WTC11 (cell line): ENCODE measurements at regions not wholly inside any gene's neighbourhood (a gene's known extent, or its start where the extent isn't known, plus 50 kb on each side); places are given as distances from the start of the nearest gene placed in this dataset.

Experiments used
- ATAC-seq: fragments of 200-7000 bp; cut with Tn5 transposase; 2 replicates; pipeline ENCODE4 v1.10.0; 2021; ENCODE audit warnings: mild to moderate bottlenecking, moderate library complexity
- CTCF ChIA-PET: fragments of 300-600 bp; sonication (Branson Sonifier 250); formaldehyde crosslinking; loops from one replicate; lab custom pipeline; 2021; ENCODE audit warnings: antibody characterized with exemption; lab: Charles Lee
- POLR2A ChIA-PET: fragments of 350-600 bp; sonication (Branson Sonifier 250); formaldehyde crosslinking; loops from one replicate; lab custom pipeline; 2021; ENCODE audit warnings: antibody characterized with exemption; lab: Charles Lee
- DNase-seq: peaks from one replicate; pipeline ENCODE4 v3.0.0; 2021; ENCODE audit warnings: low spot score
- H3K27ac Mint-ChIP-seq: 2 replicates; pipeline ENCODE4 v1.8.0; 2021; ENCODE audit warnings: mixed read lengths
- H3K27me3 Mint-ChIP-seq: 2 replicates; pipeline ENCODE4 v1.8.0; 2021; ENCODE audit warnings: low read depth, mild to moderate bottlenecking, moderate library complexity, mixed read lengths
- H3K36me3 Mint-ChIP-seq: 2 replicates; pipeline ENCODE4 v1.8.0; 2021; ENCODE audit warnings: mixed read lengths
- H3K4me1 Mint-ChIP-seq: 2 replicates; pipeline ENCODE4 v1.8.0; 2022; ENCODE audit warnings: mixed read lengths
- H3K4me3 Mint-ChIP-seq: 2 replicates; pipeline ENCODE4 v1.8.0; 2021; ENCODE audit warnings: mild to moderate bottlenecking, moderate library complexity, mixed read lengths
- H3K9me3 Mint-ChIP-seq: 2 replicates; pipeline ENCODE4 v1.8.0; 2021; ENCODE audit warnings: mixed read lengths
- AFF4 ChIP-seq: sonication (generic); formaldehyde crosslinking; IDR thresholded peaks from 2 replicates; pipeline ENCODE4 v1.8.1; 2023; ENCODE audit warnings: mild to moderate bottlenecking, missing genetic modification reagents, borderline replicate concordance
- ATF6 ChIP-seq: sonication (generic); formaldehyde crosslinking; IDR thresholded peaks from 2 replicates; pipeline ENCODE4 v1.8.1; 2023; ENCODE audit warnings: mild to moderate bottlenecking, missing genetic modification reagents
- CREB1 ChIP-seq: sonication (generic); formaldehyde crosslinking; IDR thresholded peaks from 2 replicates; pipeline ENCODE4 v1.8.0; 2023; ENCODE audit warnings: mild to moderate bottlenecking, missing genetic modification reagents
- FOXK1 ChIP-seq: sonication (generic); formaldehyde crosslinking; IDR thresholded peaks from 2 replicates; pipeline ENCODE4 v1.8.0; 2022; ENCODE audit warnings: mild to moderate bottlenecking, moderate library complexity, missing genetic modification reagents
- FOXP4 ChIP-seq: sonication (generic); formaldehyde crosslinking; IDR thresholded peaks from 2 replicates; pipeline ENCODE4 v1.8.0; 2022; ENCODE audit warnings: mild to moderate bottlenecking, missing genetic modification reagents
- JUN ChIP-seq: sonication (generic); formaldehyde crosslinking; IDR thresholded peaks from 2 replicates; pipeline ENCODE4 v1.8.0; 2023; ENCODE audit warnings: mild to moderate bottlenecking, missing genetic modification reagents
- NFATC4 ChIP-seq: fragments of 250-450 bp; sonication (Bioruptor Pico); IDR thresholded peaks from 2 replicates; pipeline ENCODE4 v1.9.0; 2021; ENCODE audit warnings: mild to moderate bottlenecking
- NR2C2 ChIP-seq: sonication (generic); formaldehyde crosslinking; IDR thresholded peaks from 2 replicates; pipeline ENCODE4 v1.8.0; 2022; ENCODE audit warnings: mild to moderate bottlenecking, missing genetic modification reagents
- NR3C1 ChIP-seq: sonication (generic); formaldehyde crosslinking; conservative IDR thresholded peaks from 2 replicates; pipeline ENCODE4 v1.8.1; 2023; ENCODE audit warnings: low read depth, mild to moderate bottlenecking, missing genetic modification reagents
- USF1 ChIP-seq: sonication (generic); formaldehyde crosslinking; IDR thresholded peaks from 2 replicates; pipeline ENCODE4 v1.8.0; 2022; ENCODE audit warnings: mild to moderate bottlenecking, missing genetic modification reagents
- ZNF281 ChIP-seq: sonication (generic); formaldehyde crosslinking; IDR thresholded peaks from 2 replicates; pipeline ENCODE4 v1.8.0; 2023; ENCODE audit warnings: mild to moderate bottlenecking, missing genetic modification reagents
- ZNF416 ChIP-seq: fragments of 250-450 bp; sonication (Bioruptor Pico); IDR thresholded peaks from 2 replicates; pipeline ENCODE4 v1.9.0; 2021; ENCODE audit warnings: mild to moderate bottlenecking, inconsistent platforms
- TF ChIP-seq, protein P1 (sequence below): fragments of 250-450 bp; sonication (Bioruptor Pico); conservative IDR thresholded peaks from 2 replicates; pipeline ENCODE4 v1.9.0; 2021; ENCODE audit warnings: mild to moderate bottlenecking

GRCh38 chr4:152100379-152101201, 339.8 kb upstream of the GATB start:
- H3K27me3 Mint-ChIP-seq = no peaks in the 10 kb centered on the region; the same call in 1 of the 2 replicates
- H3K27ac Mint-ChIP-seq = no peak overlapping the region
- no peaks in the 10 kb centered on the region for H3K36me3 Mint-ChIP-seq
- no peak for ATAC-seq
- ChIA-PET POLR2A (no interaction called here), CTCF (interaction anchor here (0.5 kb wide), 1 partner anchor 29 kb away, joined by 4 read pairs; no protein-coding TSS in a partner anchor)
- no peak overlapping the region for H3K4me3 Mint-ChIP-seq
- peaks cover 17% of the 10 kb centered on the region for H3K4me1 Mint-ChIP-seq
- DNase-seq = no peak
- no peaks in the 10 kb centered on the region for H3K9me3 Mint-ChIP-seq
- TF ChIP-seq, protein P1, sequence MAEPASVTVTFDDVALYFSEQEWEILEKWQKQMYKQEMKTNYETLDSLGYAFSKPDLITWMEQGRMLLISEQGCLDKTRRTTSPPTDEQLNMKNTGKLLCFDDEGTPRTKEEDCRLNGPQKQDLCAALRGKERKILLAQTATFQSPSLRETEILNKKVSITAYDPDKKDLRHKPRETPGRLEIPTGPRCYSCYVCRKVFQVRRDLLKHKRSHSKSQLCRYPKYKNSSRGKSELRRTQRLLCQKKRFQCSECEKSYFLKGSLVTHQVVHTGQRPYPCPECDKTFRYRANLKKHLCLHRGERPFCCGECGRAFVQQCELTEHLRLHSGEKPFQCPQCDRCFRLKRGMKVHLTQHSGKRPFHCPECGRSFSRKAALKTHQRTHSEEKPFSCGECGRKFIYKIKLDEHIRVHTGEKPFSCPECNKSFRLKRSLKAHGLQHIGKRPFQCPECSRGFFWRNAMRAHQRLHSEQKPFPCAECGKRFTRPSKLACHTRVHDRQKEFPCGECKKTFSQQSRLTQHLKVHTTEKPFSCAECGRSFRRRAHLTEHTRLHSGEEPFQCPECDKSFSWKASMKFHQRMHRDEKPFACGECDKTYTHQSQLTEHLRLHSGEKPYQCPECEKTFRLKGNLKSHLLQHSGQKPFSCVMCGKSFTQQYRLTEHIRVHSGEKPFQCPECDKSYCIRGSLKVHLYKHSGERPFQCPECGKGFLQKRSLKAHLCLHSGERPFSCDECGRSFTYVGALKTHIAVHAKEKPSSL (CRISPR knock-in tag) = no peak
- TF ChIP-seq NFATC4 (CRISPR knock-in tag) (no peak), CREB1 (CRISPR knock-in tag) (no peak), ZNF416 (CRISPR knock-in tag) (no peak), NR2C2 (CRISPR knock-in tag) (no peak), FOXK1 (CRISPR knock-in tag) (no peak), ATF6 (CRISPR knock-in tag) (no peak)

DNA sequence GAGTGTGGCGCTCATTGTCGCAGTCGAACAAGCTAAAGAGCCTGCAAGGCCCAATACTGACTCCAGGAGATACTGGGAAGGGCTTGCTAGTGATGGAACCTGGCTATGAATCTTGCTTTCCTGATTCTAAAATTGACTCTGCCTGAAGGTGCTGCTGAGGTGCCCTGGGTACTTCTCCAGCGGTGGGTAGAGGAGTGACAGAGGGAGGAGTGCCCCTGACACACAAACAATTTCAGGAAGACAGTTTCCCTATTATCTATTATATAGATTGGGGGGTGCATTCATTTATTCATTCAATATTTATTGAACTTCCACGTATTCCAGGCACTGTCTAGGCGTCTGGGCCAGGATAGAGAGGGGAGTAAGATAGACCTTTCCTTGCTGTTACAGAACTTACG, 339.2 kb upstream of the GATB start:
- ATAC-seq (no peak), DNase-seq (no peak)
- Mint-ChIP-seq H3K4me1 (peaks cover 17% of the 10 kb centered on the region), H3K27ac (no peak overlapping the region), H3K9me3 (no peaks in the 10 kb centered on the region), H3K4me3 (no peak overlapping the region), H3K27me3 (no peaks in the 10 kb centered on the region; the same call in 1 of the 2 replicates), H3K36me3 (no peaks in the 10 kb centered on the region)
- ChIA-PET CTCF (interaction anchor here (0.5 kb wide), 1 partner anchor 30 kb away, joined by 4 read pairs; no protein-coding TSS in a partner anchor), POLR2A (no interaction called here)
- TF ChIP-seq NFATC4 (CRISPR knock-in tag) = no peak

GRCh38 chr4:152099555-152099954, 338.7 kb upstream of the GATB start:
- DNase-seq (no peak), ATAC-seq (no peak)
- H3K36me3 Mint-ChIP-seq = no peaks in the 10 kb centered on the region
- no peaks in the 10 kb centered on the region for H3K9me3 Mint-ChIP-seq
- H3K4me1 Mint-ChIP-seq = peaks cover 17% of the 10 kb centered on the region
- H3K27ac Mint-ChIP-seq = no peak overlapping the region
- H3K27me3 Mint-ChIP-seq = no peaks in the 10 kb centered on the region; the same call in 1 of the 2 replicates
- ChIA-PET POLR2A (no interaction called here), CTCF (no interaction called here)
- no peak overlapping the region for H3K4me3 Mint-ChIP-seq
- no peak for TF ChIP-seq FOXP4 (CRISPR knock-in tag)
- no peak for TF ChIP-seq NR3C1 (CRISPR knock-in tag)
- TF ChIP-seq, protein P1 (CRISPR knock-in tag) = no peak
- no peak for TF ChIP-seq USF1 (CRISPR knock-in tag)
- no peak for TF ChIP-seq ZNF281 (CRISPR knock-in tag)
- TF ChIP-seq AFF4 = no peak
- TF ChIP-seq JUN (CRISPR knock-in tag) = no peak
